Stimulated activated CD8-positive, alpha-beta memory T cell treated with anti-CD3 and anti-CD28 coated beads, Interleukin-4, amount 100 ng/mL, for 1 hour (primary cell): ENCODE measurements at regions not wholly inside any gene's neighbourhood (a gene's known extent, or its start where the extent isn't known, plus 50 kb on each side); places are given as distances from the start of the nearest gene placed in this dataset.
"Not testable (repeated sequence)": the region's sequence is repeated elsewhere in the genome, so short reads cannot be mapped to it uniquely, and the experiment has no call there.

Experiments used
- DNase-seq, 2 donors: peaks; one replicate each; pipeline ENCODE4 v3.0.0-alpha.2; 2020; ENCODE audit warnings: low read depth in 2 of 2, low spot score in 1 of 2

DNA sequence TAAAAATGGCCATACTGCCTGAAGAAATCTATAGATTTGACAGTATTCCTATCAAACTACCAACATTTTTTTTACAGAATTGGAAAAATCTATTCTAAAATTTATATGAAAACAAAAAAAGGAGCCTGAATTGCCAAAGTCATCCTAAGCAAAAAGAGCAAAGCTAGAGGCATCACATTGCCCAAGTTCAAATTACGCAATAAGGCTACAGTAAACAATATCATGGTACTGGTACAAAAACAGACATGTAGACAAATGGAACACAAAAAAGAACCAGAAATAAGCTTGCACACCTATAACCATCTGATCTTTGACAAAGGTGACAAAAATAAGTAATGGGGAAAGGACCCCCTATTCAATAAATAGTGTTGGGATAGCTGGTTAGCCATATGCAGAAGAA, 50.2 kb upstream of the THSD7B start:
- DNase-seq: no peak

DNA sequence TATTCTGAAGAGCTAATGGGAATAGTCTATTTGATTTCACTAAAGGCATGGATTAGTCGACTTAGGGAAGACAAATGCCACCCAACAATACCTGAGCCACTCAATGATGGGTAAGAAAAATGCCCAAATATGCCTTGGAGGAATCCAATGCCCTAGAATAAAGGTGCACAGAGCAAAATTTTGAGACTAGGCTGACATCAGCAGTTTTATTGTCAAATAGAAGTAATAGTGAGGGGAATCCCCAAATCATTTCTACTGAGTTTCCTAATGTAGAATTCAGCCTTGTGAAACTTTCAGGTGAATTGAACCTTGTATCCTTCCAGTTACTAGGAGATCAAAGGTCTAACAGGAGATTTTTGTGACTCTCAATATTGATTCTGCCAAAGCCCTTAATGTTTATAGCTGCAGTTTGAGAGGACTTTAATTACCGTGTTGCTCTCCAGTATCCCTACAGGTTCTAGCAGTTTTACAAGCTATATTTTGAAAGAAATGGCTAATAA, 50.8 kb upstream of the THSD7B start:
- DNase-seq: no peak

DNA sequence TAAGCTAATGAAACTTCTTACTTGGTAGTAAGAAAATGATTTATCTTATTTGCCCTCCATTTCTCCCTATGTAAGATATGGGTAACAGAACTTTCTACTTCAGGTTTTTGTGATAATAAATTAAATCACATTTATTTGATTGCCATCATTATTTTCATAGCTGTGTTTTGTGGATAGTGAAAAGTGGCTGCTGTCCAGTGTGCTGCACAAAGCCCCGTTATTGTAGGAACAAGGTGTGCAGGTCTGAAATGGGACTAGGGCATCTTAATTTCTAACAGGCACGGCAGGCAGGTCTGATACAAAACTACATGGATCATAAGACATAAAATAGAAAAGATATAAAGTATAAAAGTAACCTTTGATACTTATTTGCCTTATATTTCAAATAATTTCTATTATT, 51.6 kb upstream of the THSD7B start:
- DNase-seq: no peak

DNA sequence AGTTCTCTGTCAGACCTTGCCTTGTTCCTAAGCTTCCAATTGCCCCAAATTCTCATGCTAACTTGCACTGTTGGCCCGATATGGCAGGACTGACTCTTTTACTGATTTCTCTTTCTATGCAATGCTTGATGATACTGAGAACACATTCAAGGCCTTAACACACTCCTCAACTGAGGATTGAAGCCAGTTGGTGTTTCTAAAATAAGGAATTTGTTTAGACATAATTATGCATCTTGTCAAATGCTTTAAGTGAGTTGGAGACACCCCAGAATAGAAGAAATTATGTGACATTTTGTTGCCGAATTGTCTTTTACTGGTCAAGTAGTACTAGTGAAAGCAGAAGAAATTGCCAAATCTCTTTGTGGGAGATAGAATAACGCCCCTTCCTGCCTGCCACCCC, 60.0 kb upstream of the THSD7B start:
- no peak for DNase-seq

DNA sequence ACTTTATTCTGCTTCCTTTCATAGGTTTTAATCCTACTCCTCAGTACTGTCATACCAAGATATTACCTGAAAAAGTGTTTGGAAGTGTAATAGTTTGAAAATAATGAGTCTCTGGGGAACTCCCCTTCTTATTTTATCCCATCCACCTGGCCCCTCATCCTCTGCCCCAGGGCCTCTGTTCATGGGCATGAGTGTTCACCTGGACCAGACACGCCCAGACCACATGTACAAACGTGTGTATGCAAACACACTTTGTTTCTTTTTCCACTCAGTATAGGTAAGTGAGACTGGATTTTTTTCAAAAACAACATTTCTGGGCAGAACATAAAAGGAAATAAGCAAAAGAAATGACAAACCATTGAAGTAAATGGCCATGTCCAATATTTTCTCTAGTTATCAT, 62.1 kb upstream of the THSD7B start:
- no peak for DNase-seq

DNA sequence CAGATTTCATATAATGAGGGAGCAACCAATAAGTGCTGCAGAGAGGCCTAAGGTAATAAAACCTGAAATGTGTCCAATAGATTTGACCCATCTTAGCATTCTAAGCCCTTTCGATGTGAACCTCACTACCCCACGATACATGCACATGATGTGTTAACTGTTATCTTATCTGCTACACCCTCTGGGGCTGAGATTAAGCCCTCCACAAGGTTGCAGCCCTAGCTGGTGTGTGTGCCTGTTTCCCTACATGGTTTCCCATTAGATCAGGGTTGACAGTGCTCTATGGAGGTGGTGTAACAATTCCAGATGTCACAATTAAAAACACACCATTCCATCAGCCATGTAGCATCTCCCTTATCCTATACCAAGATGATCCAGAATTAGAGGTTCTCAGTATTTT, 68.9 kb upstream of the THSD7B start:
- DNase-seq: no peak

DNA sequence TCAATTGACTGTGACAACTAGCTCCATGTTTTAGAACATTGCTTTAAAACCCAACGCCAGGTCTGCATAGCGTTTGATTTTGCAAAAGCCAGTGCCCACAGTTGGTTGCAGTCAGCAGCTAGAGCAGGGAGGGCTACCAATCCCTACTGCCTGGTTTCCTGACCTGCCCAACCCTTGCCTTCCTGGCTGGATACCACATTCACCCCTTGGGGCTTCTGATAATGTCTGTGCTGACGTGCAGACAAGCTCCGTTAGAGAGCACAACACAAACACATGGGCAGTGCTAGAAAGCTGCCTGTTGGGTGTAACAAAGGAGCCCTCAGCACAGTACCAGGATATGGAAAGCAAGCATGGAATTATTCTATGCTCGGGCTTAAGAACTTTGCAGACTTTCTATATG, 71.4 kb upstream of the THSD7B start:
- DNase-seq: no peak

DNA sequence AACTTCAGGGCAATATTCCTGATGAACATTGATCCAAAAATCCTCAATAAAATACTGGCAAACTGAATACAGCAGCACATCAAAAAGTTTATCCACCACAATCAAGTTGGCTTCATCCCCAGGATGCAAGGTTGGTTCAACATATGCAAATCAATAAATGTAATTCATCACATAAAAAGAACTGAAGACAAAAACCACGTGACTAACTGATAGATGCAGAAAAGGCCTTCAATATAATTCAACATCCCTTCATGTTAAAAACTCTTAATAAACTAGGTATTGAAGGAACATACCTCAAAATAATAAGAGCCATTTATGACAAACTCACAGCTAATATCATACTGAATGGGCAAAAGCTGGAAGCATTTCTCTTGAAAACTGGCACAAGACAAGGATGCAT, 85.3 kb upstream of the THSD7B start:
- not testable (repeated sequence) for DNase-seq

DNA sequence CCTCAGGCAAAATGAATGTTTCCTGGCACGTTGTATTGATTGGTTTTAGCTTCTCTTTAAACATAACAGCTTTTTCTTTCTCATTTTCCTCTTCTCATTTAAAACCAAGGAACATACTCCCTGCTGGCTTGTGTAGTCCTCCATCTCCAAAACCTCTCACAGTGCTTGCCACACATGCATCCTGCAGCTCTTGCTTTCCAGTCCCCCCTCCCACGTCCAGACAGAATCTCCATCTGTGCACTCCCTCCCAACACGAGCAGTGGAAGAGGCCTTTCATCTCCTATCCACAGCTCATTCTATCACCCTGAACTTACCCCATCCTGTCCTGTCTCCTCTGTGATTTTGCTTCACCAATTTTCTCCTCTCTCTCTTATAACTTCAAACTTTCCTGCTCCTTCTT, 99.6 kb upstream of the THSD7B start:
- DNase-seq: no peak

DNA sequence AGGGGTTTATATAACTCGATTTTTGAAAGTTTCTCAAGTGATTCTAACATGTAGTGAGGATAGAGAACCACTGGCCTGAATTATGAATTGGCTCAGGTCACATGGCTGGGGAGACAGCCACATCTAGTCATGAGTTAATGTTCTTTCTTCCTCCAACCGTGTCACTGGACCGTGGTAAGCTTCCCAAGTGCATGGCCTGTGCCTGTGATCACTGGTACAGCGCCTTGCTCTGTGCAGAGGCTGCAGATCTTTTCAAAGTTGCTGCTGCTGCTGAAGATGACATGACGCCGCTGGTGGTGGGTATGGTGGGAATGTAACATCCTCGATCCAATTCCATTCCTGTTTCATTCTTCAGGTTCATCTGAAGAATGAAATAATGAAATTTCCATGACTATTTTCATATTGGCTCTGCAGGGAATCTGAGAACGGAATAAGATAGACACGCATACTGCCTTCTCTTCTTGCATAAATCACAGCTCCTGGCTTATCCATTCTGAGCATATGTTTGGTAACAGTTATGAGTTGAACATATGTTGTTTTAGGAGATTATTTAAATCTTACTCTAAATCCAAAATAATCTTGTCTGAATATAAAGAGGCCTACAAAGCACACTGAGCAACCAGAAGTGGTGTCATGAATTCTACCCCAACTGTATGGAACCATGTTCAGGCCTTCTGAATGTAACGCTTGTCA, 100.5 kb upstream of the THSD7B start:
- no peak for DNase-seq

DNA sequence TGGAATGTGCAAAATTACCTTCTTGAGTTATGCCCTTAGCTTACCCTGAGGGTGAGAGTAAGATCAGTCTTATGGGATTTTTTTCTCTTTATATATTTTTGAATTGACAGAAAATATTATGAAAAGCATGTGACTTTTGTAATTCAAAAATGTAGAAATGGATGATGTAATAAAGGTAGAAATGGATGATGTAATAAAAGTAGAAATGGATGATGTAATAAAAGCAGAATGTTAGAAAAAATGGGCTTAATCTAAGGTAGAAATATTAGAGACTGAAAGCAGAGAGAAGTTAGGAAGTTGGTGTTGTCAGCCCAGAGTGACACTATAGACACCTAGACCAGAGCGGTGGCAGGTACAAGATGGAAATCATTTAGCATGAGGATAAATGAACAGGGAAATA, 107.1 kb upstream of the THSD7B start:
- no peak for DNase-seq

DNA sequence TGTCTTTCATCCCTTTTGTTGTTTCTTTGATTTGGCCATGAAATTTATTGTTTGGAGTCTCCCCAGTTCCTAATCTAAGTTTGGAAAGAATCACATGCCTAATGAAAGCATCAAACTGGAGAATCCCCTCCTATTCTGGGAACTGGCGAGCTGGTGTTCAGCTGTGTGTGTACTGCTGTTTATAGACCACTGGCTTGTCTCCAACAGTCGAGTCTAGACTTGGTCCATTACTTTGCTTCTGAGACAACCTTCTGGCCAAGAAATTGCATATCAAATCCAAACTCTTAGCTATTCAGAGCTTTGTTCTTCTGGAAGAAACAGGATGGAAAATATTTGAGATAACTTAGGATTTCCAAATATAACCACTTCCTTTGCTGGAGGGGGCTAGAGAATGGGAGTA, 111.5 kb upstream of the THSD7B start:
- DNase-seq: no peak

DNA sequence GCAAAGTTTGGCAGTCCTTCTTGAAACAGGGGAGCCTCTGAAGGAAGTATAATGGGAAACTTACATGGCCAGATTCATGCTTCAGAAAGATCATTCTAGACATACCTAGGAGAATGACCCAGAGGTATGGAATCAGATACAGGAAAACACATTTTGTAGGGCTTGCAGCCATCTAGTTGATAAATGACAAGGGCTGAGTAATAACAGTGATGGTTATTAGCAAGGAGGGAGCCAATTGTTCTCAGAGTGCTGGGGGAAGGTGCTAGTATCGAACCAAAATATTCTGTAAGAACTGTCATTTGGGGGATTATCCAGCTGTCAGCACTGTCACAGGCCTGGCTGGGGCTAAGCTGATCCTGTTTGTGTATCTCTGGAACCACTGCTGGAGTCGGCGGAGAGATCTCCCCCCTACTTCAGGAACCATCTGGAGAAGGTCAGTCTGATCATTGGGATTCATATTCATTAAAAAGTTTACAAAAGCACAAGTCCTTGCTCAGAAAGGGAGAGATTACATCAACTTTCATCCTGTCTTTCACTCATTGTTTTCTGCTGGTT, 113.8 kb upstream of the THSD7B start:
- DNase-seq: no peak

DNA sequence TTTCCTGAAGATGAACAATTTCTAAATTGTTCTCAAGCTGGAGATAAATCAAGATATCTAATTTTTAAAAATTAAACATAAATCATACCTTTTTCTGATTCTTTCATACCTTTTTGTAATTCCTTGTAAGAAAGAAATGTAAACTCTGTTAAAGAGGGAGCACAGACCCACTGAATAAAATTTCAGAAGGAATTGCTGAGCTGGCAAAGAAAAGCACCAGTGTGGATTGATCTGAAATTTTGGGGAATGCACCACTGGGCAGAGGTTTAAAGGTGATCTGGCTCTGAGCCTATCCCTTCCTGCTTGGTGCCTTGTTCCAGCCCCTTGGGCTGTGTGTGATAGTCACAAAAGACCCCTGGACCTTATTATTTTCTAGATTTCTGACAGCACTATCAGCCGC, 118.3 kb upstream of the THSD7B start:
- DNase-seq: no peak

DNA sequence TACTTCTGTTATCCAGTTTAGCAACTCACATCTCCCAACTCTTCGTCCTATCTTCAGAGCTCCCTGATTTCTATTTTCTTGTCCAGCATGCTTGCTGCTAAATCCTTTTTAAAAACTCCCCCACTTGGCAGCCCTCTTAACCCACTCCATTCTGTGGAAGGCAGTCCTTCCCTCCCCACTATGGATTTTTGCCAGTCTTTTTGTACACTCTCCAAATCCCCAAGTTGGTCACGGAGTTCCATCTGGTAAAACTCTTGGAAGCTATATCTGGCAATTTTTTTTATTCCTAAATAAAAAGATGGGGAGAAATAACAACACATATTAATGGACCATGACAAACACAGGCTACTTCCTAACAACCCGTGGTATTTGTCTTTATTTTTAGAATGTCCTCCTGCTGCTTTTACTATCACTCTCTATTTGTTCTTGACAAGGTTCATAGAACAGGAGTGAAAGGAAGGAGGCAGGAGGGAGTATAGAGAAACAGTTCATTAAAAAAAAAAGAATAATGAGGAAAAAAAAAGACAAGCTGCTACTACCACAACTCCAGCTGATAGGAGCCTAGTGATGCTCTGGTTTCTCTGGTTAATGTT, 120.0 kb upstream of the THSD7B start:
- DNase-seq: no peak

DNA sequence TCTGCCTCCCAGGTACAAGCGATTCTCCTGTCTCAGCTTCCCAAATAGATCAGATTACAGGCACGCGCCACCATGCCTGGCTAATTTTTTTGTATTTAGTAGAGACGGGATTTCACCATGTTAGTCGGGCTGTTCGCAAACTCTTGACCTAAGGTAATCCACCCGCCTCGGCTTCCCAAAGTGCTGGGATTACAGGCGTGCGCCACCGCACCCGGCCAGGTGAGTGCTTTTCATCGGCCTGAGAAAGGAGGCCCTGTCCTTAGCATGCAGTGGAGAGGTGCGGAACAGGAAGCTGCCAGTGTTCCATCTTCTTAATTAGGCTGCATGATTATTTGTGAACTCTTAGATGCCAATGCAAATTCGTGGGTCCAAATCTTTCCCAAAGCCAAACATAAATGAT, 125.7 kb upstream of the THSD7B start:
- DNase-seq: no peak

DNA sequence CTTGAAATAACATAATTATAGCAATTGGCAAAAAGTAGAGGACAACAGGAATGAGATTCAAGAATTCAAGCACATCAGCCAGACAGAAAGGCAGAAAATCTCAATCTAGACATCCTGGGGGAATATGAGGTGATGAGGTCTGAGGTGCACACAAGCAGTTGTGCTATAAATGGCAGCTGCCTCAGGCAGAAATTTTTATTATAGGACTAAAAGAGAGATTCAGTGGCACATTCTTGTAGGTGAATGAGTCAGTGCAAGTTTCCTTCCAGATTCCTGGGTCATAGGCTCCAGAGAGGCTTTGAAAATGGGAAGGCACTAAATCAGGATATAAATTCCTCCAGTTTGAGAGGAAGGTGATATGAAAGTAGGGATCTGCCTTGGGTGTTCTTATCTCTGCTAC, 127.2 kb upstream of the THSD7B start:
- no peak for DNase-seq

DNA sequence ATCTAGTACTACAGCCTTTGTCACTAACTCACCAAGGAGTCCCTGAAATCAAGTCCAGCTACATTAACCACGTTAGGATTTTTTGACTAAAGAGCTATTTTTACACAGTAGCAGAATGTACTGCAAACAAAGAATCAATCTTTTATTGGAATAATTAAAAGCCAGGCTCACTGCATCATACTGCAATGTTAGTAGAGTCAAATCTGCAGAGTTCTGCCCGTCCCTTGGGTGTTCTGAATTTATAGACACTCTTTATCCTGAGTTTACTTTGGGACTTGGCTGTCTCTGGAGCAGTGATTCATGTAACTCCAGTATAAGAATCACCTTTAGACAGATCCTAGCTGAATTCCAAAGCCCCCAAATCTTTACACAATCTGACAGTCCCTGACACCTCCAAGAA, 127.9 kb upstream of the THSD7B start:
- DNase-seq: no peak

DNA sequence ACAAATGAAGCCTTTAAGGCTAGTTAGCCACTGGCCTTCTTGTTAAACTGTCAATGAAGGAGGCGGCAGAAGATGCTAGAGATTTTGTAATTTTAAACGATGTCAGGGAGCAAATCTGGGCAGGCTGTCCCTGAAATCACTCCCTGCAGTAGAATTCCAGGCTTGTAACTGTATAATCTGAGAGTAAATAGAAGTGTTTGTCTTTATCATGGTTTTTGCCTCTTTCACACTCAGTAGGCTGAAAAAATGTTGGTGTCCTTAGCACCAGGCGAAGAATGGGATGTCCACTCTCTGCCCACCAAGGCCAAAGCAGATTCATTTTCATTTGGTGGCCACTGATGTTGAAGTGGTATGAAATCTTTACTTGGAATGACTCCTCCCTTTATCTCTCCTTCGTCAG, 136.9 kb upstream of the THSD7B start:
- no peak for DNase-seq

DNA sequence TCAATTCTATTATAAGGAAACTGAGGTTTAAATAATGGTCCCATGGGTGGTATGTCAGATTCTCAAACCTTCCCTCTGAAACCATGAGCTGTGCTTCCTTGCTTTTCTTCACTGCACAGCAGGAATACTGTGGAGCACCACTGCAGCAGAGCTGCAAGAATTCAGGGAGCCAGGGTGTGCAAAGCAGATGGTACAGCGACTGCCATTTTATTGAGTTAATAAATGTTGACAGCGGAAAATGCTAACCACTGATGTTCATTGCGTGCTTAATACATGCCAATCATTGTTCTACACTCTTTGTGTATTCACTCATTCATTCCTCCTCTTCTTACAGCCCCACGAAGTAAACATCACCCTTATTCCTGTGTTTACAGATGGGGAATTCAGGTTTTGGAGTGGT, 152.2 kb upstream of the THSD7B start:
- DNase-seq: no peak

DNA sequence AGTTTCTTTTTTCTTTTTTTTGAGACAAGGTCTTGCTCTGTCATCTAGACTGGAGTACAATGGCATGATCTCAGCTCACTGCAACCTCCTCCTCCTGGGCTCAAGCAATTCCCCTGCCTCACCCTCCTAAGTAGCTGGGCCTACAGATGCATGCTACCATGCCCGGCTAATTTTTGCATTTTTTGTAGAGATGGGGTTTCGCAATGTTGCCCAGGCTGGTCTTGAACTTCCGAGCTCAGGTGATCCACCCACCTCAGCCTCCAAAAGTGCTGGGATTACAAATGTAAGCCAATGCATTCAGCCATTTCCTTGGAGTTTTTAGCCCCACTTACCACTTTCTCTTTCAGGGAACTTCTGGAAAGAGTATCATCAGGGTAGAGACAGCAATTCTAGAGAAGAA, 153.3 kb upstream of the THSD7B start:
- DNase-seq: no peak

DNA sequence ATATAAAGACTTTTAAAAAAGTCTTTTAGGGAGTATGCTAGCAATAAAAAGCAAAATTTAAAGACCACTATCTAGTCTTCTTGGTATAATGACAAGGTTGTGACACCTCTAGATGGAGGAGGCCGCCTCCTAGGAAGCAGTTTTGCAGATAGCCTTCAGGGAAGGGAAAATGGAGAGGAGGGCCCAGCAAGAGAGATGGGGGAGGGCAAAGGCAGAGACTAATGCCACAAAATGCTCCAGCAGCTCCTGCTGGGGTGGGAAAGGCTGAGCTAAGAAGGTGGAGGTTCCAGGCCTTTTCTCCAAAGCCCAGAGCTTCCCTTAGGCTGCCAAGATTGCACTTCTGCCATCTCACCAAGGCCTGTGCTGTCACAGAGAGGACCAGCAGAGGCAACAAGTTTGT, 153.9 kb upstream of the THSD7B start:
- DNase-seq: no peak

DNA sequence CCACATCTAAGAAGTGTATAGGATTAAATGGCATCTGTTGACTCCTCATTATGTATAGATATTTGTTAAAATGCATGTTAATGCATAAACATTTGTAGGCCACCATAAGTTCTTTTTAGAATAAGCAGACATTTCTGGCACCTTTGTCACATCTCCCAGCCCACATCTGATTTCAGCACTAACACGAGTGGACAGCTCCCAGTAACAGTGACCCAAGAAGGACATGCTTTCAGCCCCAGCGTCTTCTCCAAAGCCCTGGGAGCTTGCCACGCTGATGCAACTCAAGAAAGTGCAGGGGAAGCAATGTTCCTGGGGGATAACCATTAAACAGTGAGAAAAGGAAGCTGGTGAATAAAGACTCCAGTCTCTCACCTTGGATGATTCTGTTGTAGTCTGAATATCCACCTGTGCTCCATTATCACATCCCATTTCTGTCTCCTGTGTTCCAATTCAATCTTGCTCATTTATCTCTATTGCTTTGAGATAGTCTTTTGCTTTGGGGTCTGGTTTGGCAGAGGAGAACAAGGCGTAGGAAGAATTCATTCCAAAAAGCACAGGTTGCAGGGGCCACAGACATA, 182.6 kb upstream of the THSD7B start:
- DNase-seq: no peak
